Germinal center (tissue), 1 donor: ENCODE measurements at regions not wholly inside any gene's neighbourhood (a gene's known extent, or its start where the extent isn't known, plus 50 kb on each side); places are given as distances from the start of the nearest gene placed in this dataset.

ENCODE experiments used
- DNase-seq: peaks from one replicate; pipeline ENCODE4 v3.0.0; 2012; ENCODE audit warnings: mixed read lengths, low spot score

- no peak for DNase-seq
These were observed 163.5 kb downstream of the GLI2 start for GRCh38 chr2:120898961-120899750.

- DNase-seq: no peak
These were observed 164.1 kb downstream of the GLI2 start for GRCh38 chr2:120899771-120900170.

- no peak for DNase-seq
These were observed 165.5 kb downstream of the GLI2 start for GRCh38 chr2:120901201-120901600.

GRCh38 chr2:120902592-120902991, 166.9 kb downstream of the GLI2 start:
- DNase-seq: no peak

- DNase-seq: no peak
These were observed 168.7 kb downstream of the GLI2 start for GRCh38 chr2:120904379-120904778.

GRCh38 chr2:120904830-120905234, 169.2 kb downstream of the GLI2 start:
- DNase-seq: no peak

- no peak for DNase-seq
These were observed 169.6 kb downstream of the GLI2 start for GRCh38 chr2:120905298-120905697.

GRCh38 chr2:120905824-120906571, 170.3 kb downstream of the GLI2 start:
- no peak for DNase-seq

GRCh38 chr2:120906914-120907313, 171.2 kb downstream of the GLI2 start:
- DNase-seq: no peak

- no peak for DNase-seq
These were observed 172.2 kb downstream of the GLI2 start for GRCh38 chr2:120907822-120908221.

GRCh38 chr2:120908314-120908975, 172.8 kb downstream of the GLI2 start:
- no peak for DNase-seq

GRCh38 chr2:120909102-120909501, 173.4 kb downstream of the GLI2 start:
- no peak for DNase-seq

- DNase-seq: no peak
These were observed 174.5 kb downstream of the GLI2 start for GRCh38 chr2:120910164-120910563.

- no peak for DNase-seq
These were observed 175.6 kb downstream of the GLI2 start for GRCh38 chr2:120910956-120911951.

- no peak for DNase-seq
These were observed 176.7 kb downstream of the GLI2 start for GRCh38 chr2:120912101-120912985.

- no peak for DNase-seq
These were observed 178.5 kb downstream of the GLI2 start for GRCh38 chr2:120913972-120914838.

GRCh38 chr2:120914839-120915521, 179.3 kb downstream of the GLI2 start:
- no peak for DNase-seq

- no peak for DNase-seq
These were observed 180.0 kb downstream of the GLI2 start for GRCh38 chr2:120915670-120916069.

- DNase-seq: no peak
These were observed 180.8 kb downstream of the GLI2 start for GRCh38 chr2:120916446-120916845.
